ENCODE measurements at regions not wholly inside any gene's neighbourhood (a gene's known extent, or its start where the extent isn't known, plus 50 kb on each side); places are given as distances from the start of the nearest gene placed in this dataset.
"Not testable (repeated sequence)": the region's sequence is repeated elsewhere in the genome, so short reads cannot be mapped to it uniquely, and the experiment has no call there.

DNA sequence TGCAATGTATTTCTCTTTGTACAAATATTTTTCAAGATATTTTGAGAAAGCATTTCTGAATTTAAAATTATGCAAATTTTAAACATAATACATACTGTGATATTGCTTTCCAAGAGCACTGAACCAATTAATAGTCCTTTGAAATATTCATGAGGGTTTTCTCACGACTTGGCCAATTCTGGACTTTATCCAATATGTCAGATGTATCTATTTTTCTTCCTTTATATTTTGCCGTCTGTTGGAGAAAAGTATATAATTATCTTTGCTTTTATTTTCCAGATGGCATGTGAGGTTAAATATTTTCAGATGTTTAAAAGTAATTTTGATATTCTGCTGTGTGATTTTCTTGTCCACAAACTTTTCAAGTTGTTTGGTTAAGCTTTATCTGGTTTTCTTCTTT is 378.9 kb downstream of the SLCO4C1 start:
- DNase-seq, result no peak

DNA sequence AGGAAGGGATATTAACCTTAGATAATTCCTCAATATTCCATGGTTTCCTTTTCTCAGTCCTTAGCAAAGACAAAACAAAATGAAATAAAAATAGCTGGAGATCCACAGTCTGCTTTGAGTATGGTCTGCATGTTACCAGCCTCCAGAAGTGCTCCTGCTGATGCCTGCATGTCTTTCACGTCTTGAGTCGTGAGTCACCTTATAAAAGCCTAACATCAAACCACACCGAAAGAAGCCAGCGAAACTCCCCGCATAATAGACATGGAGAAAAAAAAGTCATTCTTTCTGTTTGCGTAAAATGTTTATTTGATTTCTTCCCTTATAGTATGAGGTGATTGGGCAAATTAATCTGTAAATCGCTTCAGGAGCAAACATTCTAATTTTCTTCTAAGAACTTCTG is 380.5 kb downstream of the SLCO4C1 start:
- DNase-seq, result no peak

DNA sequence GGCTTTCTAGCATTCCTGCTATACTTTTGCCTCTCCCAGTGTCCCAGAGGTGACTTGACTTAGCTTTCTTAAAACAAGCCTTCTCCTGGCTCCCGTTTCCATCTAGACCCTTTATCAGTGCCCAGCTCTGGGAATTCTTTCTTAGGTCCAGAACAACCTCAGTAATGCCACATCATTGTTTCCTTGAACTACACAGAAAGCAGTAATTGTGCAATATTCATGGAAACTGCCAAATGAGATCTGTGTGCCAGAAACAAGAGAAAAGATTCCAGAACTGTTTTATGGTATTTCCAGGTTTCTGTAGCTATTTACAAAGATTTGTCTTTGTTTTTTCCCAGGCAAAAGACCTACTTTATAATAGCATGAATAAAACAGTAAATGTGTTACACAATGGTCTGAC is 391.3 kb downstream of the SLCO4C1 start:
- DNase-seq, result no peak

DNA sequence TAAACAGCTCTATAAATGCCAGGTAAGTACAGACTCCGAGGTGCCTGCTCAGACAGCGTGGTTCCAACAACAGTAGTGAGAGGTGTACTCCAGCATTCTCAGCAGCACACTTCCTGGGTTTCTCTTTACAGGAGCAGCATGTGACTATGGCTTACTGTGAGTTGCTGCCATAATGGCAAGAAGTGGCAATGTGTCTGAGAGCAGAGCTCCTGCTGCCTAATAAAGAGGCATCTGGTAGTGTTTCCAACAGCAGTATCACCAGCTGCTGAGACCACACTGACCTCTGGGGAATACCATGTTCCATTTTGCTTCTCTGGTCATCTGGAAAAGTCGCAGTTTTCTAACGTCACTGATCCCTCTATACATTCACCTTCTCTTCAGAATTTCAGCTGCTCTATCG is 398.2 kb downstream of the SLCO4C1 start:
- DNase-seq, result peak; percentile 71

DNA sequence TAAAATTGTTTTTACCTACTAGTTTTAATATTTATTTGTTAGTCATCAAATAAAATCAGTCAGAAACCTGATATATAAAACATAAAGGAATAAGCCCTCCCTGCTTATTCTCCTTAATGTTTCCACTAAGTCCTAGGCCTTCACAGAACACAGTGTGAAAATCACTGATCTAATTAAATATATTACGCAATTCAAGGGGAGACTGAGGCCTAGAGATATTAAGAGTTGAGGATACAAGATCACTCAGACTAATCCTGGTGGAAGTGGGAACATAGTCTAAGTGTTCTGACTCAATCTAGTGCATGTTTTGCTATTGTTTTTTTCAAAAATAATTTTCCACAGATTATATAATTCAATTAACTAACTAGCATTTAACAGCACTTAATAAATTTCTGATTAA is 401.1 kb downstream of the SLCO4C1 start:
- no peak for DNase-seq

DNA sequence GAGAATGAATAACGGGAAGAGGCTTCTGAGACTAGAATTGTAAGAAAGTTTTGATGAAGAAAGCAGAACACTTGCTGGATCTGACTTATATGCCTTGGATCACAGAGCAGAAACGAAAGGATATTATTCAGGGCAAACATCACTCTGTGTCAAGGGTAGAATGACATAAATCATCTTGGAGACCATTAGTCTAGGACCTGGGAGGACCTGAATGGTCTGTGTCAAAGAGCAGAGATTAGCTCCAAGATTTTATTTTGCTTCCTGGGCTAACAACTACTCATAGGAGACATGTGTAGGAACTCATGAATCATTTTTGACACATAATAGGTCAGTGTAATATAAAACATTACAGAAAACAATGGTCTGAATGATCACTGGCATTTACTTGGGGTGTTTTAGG is 417.9 kb downstream of the SLCO4C1 start:
- no peak for DNase-seq

DNA sequence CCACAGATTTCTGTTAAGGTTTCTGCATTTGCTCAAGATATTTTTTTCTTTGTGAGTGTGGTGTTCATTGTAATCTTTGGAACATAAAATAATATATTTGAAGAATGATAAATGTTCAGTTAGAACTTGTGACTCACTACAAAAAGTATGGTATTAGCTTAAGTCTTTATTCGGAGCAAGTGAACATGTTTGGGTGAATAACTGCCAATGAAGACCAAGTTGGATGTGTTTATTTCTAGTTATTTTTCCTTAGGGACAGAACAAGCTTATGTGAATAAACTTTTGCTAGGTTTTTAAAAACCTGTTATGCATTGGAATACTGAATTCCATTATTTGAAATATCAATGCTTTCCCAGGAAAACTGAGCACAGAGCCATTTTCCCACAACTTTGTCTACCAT is 418.6 kb downstream of the SLCO4C1 start:
- no peak for DNase-seq

DNA sequence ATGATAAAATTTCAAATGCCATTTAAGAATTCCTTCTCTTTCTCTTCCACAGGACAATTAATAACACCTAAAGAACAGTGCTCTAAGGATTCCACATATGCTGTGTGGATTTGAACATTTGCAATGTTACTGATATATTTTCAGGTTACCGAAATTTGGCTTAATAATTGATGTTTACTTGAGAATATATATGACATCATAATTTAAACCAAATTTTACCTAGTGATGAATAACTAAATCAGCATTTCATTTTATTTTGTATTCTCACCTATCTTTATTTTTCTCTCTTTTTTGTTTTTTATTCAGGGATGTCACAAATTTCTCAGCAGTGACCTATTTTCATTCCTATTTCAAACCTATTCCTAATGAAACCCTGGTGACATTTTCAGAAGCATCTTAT is 429.6 kb downstream of the SLCO4C1 start:
- no peak for DNase-seq

DNA sequence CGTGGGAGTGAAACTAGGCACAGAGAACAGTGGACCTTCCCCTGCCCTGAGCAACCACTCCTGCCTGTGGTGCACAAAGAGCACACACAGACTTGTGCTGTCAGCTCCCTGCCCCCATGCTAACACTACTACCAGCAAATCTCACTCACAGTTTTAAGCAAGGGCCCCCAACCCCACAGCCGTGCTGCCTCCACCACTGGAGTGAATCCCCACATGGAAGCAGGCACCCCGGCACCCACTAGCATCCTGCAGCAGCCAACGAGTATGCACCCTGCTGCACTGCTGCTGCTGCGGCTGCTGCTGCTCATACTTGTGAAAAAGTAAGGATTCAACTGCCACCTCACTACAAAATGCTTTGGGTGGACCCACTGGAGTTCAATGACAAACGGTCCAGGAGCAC is 435.5 kb downstream of the SLCO4C1 start:
- no peak for DNase-seq

DNA sequence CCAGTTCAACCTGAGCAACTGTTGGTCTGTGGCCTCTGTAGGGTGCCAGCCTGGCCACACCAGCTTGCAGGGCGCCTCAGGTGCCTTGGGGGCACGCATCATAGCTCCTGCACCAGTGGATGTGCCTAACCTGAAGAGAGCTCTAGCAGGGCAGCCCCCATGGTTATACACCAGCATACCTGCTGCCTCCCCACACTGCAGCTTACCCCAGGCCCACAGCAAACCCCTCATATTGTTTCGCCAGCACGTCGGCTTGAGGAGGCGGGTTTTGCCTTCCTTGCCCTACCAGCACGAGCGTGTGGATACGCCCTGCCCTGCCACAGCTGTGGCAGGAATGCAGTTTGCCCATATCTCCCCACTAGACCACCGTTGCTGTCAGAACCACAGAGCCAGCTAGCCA is 435.9 kb downstream of the SLCO4C1 start:
- DNase-seq, result no peak

DNA sequence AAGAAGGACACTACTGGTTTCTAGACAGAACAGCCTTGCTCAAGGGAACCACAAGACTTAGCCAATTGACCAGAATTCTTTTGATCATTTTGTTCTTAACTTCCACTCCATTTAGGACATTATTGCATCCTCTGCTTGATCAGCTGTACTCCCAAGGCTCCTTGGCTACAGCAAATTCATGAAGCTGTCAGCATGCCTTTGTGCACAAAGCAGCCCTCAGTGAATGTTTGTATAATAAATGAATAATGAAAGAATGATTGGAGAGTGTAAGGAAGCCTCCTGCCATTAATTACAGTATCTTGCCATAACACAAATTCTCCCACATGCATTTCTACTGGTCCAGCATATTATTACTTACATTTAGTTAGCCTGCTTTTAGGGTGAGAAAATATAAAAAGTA is 449.6 kb downstream of the SLCO4C1 start:
- DNase-seq, result no peak

DNA sequence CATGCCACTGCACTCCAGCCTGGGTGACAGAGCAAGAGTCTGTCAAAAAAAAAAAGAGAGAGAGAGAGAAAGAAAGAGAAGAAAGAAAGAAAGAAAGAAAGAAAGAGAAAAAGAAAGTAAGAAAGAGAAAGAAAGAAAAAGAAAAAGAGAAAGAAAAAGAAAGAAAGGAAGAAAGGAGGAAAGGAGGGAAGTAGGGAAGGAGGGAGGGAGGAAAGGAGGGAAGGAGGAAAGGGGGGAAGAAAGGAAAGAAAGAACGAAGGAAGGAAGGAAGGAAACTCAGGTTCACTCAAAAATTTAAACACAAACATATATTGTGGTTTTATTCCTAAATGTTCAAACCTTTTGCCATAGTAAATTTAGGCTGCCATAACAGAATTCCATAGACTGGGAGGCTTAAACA is 453.0 kb downstream of the SLCO4C1 start:
- DNase-seq, result no peak

DNA sequence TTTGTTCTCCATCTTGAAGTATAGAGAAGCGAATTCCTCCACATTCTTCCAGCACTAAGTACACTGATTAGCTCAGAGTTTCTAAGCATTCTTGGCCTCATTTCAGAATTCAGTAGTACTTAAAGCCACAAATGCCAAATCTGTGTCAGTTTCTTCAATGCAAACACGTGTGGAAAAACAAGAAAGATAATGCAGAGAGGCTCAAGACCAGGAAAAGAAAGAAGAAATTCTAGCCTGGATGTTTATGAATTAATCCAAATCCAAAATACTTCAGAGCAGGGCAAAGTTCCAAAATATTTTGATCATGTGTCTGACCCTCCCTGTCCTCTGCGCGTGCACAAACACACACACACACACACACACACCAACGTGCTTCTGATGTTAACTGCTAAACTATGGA is 457.6 kb downstream of the SLCO4C1 start:
- no peak for DNase-seq

DNA sequence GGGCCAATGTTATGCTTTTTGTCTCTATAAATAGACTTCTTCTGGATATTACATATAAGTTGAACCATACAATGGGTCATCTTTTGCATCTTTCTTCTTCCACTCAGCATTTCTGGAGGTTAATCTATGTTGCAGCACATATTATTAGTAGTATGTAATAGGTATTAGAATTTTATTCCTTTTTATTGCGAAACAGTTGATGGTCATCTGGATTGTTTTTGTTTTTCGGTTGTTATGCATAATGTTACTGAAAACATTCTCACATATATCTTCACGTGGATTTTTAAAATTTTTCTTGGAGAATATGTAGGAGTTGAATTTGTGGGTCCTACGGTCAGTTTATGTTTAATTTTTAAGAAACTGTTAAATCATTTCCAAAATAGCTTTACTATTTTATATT is 466.8 kb downstream of the SLCO4C1 start:
- DNase-seq, result no peak

DNA sequence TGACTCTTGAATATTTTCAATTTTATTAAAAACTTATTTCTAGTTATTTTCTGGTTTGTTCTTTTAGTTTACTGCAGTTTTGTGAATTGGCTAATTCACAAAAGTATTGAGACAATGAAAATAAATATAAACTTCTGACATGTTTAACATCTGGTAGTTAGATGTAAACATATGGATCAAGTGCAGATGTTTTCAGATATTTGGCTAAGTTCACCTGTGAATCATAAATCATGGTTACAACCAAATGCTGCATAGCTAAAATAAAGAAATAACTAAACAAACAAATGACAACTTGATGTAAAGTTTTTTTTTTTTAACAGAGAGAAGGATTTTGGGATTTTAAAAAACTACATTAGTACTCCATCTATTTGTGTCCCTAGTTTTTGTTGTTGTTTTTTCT is 484.6 kb downstream of the SLCO4C1 start:
- no peak for DNase-seq

DNA sequence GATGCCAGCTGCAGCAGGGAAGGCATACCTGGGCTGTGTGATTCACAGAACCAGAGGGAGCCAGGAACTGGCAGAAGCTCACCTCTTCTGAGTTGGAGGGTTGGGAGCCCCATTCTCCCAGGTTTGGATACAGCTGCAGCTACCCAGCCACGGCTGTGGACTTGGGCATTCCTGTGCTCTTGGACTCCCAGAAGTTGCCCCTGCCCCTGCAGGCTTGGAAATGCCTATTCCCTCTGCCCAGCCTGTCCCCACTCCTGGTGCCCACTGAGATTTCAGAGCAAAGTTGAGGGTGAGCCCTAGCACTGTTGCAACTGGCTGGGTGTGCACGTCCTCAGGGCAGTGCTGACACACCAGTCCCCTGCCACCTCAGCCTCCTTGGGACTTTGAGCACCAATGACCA is 489.7 kb downstream of the SLCO4C1 start:
- no peak for DNase-seq

DNA sequence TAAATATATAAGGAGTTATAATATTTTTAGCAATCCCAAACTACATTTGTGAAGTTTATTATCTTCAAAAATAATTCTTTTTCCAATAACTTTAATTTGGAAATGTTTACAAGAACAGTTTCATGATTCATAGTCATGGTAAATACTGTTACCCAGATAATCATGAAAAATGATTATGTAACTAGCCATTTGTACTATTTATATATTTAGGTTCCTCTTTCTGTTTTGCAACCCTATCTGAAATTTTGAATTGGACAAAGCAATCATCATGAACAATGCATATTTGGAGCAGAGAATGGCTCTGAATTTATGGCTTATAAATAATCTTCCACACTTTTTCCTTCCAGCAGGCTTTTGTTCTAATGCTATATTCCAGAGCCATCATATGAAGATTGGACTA is 499.7 kb downstream of the SLCO4C1 start:
- no peak for DNase-seq

DNA sequence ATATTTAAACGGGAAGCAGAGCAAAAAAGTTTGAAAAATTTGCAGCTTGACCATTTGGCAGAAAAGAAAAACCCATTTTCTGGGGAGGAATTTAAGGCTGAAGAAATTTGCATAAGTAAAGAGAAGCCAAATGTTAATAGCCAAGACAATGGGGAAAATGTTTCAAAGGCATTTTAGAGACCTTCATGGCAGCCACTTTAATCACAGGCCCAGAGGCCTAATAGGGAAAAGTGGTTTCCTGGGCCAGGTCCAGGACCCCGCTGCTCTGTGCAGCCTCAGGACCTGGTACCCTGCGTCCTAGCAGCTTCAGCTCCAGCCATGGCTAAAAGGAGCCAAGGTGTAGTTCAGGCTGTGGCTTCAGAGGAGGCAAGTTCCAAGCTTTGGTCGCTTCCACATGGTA is 507.3 kb downstream of the SLCO4C1 start:
- no peak for DNase-seq

DNA sequence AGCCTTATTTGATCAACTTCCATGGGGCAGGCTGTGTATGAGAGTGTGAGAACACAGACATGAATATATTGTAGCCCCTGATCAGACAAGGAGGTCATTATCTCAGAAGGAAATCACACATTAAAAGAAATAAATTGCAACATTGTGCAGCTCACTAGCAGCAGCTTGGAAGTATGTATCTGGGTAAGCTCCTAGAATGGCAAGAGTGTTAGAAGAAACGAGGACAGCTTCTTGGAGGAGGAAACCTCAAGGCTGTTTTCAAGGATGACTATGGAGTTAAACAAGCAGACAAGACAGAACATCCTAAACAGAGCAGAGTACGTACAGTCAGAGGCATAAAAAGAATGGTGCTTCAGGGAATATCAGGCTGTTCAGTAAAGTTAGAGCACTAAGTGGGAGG is 511.0 kb downstream of the SLCO4C1 start:
- DNase-seq, result no peak

DNA sequence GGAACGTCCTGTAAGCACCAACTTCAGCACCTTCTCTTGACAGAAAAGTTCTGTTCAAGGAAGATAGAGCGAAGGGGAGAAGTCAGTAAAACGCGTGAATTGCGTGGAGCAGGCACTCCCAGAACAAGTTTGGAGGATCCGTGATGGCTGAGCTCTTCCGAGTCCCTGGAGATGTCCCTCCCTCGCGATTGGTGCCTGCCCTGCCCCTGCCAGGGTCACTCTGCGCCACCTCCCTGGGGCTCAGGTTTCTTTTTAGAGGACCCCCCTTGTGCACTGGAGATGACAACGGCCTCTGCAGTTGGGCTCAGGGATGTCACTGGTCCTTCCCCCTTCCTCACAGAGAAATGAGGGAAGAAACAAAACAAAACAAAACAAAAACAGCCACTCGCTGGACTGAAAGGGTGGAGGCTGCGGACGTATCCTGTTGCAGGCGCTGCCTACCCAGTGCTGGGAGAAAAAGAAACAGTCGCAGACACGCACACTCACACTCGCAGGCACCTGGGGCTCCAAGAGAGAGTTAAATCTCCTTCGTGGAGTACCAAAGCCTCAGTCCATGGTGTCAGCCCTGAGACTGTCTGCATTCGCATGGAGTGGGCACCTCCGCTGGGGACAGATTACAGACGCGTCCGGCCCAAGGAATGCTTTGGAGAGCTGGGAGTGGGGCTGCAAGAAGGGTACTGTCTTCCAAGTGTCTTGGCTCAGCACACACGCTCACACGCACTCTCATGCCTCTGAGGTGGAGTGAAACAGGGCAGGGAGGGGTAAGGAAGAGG is 512.7 kb downstream of the SLCO4C1 start:
- no peak for DNase-seq

DNA sequence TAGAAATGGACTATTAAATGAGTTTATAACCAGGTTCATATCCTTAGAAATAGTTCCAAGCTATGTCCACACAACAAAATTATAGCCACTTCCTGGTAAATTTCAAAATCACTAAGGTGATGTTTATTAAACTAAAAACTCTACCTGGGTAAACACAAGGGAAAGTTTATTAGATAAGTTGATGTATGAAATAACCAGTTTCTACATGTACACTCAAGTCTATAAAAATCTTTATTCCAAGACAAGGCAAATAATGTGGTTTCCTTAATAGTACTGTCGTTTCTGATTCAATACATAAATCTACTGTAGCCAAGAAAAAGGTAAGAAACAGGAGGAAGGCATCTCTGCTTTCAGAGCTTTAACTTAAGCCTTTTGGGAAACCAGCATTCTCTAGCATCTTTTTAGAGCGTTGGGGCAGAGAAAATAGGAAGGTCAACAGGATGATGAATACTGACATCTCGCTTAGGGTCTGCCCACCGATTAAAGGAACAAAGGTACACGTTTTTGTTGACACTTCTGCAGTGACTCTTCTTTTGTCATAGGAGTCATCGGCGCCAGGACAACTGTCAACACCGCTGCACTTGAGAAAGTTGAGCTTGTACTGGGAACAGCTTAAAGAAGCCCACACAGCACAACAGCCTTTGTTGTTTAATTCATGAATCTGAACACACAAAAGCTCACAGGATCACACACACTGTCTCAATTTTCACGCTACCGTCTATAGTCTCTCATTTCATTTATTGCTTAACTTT is 513.6 kb downstream of the SLCO4C1 start:
- DNase-seq, result peak; percentile 13

DNA sequence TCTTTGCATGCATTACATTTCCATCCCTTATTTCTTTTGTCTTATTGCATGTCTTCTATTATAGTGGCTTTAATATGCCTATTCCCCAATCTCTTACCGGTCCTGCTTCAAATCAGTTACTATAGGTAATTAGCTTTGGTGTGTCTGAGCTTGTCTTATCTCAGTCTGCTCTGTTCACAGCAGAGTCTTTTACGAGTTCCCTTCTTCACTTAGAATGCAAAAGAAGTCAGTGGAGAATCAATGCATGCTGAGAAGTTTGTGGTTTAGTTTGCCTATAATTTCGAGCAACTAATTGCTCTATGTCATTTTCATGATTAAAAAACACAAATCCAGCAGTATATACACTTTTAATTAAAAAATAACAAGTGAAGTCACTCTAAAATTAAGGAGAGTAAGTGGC is 545.0 kb downstream of the SLCO4C1 start:
- DNase-seq, result no peak

DNA sequence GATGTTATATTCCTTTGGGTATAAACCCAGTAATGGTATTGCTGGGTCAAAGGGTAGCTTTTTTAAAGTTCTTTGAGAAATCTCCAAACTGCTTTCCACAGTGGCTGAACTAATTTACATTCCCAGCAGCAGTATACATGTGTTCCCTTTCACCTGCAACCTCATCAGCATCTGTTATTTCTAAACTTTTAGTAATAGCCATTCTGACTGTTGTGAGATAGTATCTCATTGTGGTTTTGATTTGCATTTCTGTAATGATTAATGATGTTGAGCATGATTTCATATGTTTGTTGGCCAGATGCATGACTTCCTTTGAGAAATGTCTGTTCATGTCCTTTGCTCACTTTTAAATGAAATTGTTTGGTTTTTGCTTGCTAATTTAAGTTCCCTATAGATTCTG is 553.1 kb downstream of the SLCO4C1 start:
- not testable (repeated sequence) for DNase-seq

DNA sequence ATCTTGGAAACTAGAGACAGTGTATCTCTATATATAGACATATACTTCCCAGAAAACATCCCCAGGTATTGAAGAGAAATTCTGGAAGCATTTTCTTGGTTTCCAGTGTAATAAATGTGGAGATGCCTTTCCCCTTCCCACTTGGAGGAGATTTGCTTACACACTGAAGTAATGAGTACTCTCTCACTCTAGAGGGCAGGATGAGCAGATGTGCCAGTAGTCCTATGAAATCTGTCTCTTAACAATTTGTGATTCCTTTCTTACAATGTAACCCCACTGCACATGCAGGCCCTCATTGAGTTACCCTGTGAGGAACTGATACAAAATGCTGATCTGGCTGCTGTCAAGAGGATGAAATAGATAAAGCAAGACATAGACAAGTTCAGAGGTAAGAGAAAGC is 567.2 kb downstream of the SLCO4C1 start:
- no peak for DNase-seq

DNA sequence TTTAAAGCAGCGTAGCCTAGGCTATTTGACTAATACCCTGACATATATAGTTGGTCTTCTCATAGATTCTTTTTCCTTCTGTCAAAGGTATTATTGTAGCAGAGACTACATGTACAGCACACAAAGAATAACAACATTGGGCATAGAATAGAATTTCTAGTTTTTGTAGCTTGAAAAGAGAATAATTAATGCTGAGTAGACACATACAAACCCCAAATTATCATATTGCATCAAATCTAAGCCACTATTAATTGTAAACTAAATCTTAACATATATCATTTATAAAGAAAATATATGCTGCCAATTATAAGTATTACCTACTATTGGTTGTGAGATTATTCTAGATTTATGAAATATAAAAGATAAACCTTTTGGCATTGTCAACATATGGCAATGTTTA is 574.5 kb downstream of the SLCO4C1 start:
- no peak for DNase-seq
